ENCODE measurements at regions not wholly inside any gene's neighbourhood (a gene's known extent, or its start where the extent isn't known, plus 50 kb on each side); places are given as distances from the start of the nearest gene placed in this dataset.
A peak's percentile ranks its signal among the peaks of the same experiment; 100 is the strongest.

DNA sequence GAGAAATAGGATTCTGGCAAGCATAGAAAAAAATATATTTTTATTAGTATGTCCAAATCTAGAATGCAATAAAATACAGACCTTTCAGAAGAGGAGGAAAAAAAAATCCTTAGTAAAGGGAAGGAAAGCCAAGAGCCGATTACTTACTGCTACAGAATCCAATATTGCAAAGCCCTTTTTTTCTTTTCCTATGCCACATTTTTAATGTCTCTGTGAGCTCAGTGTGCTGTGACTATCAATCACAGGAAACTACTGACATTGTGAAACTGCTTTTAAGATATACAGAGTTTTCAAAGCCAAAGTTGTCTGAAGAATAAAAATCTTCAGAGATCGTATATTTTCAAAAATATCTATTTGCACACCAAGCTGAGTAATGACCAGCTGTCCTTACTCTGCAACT is 120.4 kb downstream of the CHD9NB start:
- no peaks in the 10 kb centered on the region for H3K36me3 ChIP-seq
- intact Hi-C loops (cut with DNase I): no loop called here
- no peak overlapping the region for H3K27ac ChIP-seq
- H3K4me3 ChIP-seq: no peak overlapping the region
- no peaks in the 10 kb centered on the region for H3K4me1 ChIP-seq (replicated peaks)
- no peaks in the 10 kb centered on the region for H3K9me3 ChIP-seq
- WGBS: 46% methylated on average over 2 of the region's 2 CpGs
- DNase-seq (ENCODE audit: low spot score): no peak
- TF ChIP-seq POLR2AphosphoS5 (IDR thresholded peaks at IDR 0.05) (no peak), POLR2A (IDR thresholded peaks at IDR 0.05) (no peak)
- TF ChIP-seq, protein P1, sequence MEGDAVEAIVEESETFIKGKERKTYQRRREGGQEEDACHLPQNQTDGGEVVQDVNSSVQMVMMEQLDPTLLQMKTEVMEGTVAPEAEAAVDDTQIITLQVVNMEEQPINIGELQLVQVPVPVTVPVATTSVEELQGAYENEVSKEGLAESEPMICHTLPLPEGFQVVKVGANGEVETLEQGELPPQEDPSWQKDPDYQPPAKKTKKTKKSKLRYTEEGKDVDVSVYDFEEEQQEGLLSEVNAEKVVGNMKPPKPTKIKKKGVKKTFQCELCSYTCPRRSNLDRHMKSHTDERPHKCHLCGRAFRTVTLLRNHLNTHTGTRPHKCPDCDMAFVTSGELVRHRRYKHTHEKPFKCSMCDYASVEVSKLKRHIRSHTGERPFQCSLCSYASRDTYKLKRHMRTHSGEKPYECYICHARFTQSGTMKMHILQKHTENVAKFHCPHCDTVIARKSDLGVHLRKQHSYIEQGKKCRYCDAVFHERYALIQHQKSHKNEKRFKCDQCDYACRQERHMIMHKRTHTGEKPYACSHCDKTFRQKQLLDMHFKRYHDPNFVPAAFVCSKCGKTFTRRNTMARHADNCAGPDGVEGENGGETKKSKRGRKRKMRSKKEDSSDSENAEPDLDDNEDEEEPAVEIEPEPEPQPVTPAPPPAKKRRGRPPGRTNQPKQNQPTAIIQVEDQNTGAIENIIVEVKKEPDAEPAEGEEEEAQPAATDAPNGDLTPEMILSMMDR (IDR thresholded peaks at IDR 0.05): no peak
- no peaks in the 10 kb centered on the region for H3K27me3 ChIP-seq (replicated peaks; ENCODE audit: insufficient read depth)

- Histone ChIP-seq H3K9me3 (no peaks in the 10 kb centered on the region), H3K4me3 (no peak overlapping the region), H3K27me3 (replicated peaks; ENCODE audit: insufficient read depth) (no peaks in the 10 kb centered on the region), H3K4me1 (replicated peaks) (no peaks in the 10 kb centered on the region), H3K36me3 (no peaks in the 10 kb centered on the region), H3K27ac (no peak overlapping the region)
- intact Hi-C loops (cut with DNase I): no loop called here
- no peak for DNase-seq (ENCODE audit: low spot score)
- WGBS: 15% methylated on average over 2 of the region's 2 CpGs
- TF ChIP-seq POLR2A (IDR thresholded peaks at IDR 0.05) (no peak), POLR2AphosphoS5 (IDR thresholded peaks at IDR 0.05) (no peak)
- TF ChIP-seq, protein P1 (IDR thresholded peaks at IDR 0.05): no peak
Observed at GRCh38 chr16:52929478-52930400, 123.0 kb downstream of the CHD9NB start.

- H3K36me3 ChIP-seq: no peaks in the 10 kb centered on the region
- no peak overlapping the region for H3K4me3 ChIP-seq
- no peak for DNase-seq (ENCODE audit: low spot score)
- no peak for TF ChIP-seq POLR2A (IDR thresholded peaks at IDR 0.05)
- TF ChIP-seq, protein P1 (IDR thresholded peaks at IDR 0.05): no peak
- no peak for TF ChIP-seq POLR2AphosphoS5 (IDR thresholded peaks at IDR 0.05)
- no peak overlapping the region for H3K27ac ChIP-seq
- H3K4me1 ChIP-seq (replicated peaks): no peaks in the 10 kb centered on the region
- intact Hi-C loops (cut with DNase I): no loop called here
- H3K9me3 ChIP-seq: no peaks in the 10 kb centered on the region
- no peaks in the 10 kb centered on the region for H3K27me3 ChIP-seq (replicated peaks; ENCODE audit: insufficient read depth)
- 45% methylated on average over 3 of the region's 3 CpGs for WGBS
Observed at GRCh38 chr16:52928955-52929354, 123.7 kb downstream of the CHD9NB start.

- Histone ChIP-seq H3K4me3 (no peak overlapping the region), H3K4me1 (replicated peaks) (no peaks in the 10 kb centered on the region), H3K27me3 (replicated peaks; ENCODE audit: insufficient read depth) (no peaks in the 10 kb centered on the region), H3K27ac (no peak overlapping the region), H3K36me3 (no peaks in the 10 kb centered on the region), H3K9me3 (no peaks in the 10 kb centered on the region)
- DNase-seq (ENCODE audit: low spot score): no peak
- TF ChIP-seq, protein P1 (IDR thresholded peaks at IDR 0.05): no peak
- peak; percentile 2 for TF ChIP-seq POLR2AphosphoS5 (IDR thresholded peaks at IDR 0.05)
- intact Hi-C loops (cut with DNase I): no loop called here
- 49% methylated on average over 4 of the region's 4 CpGs for WGBS
Observed at GRCh38 chr16:52925143-52925542, 127.6 kb downstream of the CHD9NB start.

GRCh38 chr16:52924162-52924561 is 128.5 kb downstream of the CHD9NB start:
- WGBS: 87% methylated on average over 4 of the region's 4 CpGs
- Histone ChIP-seq H3K27me3 (replicated peaks; ENCODE audit: insufficient read depth) (no peaks in the 10 kb centered on the region), H3K9me3 (no peaks in the 10 kb centered on the region), H3K4me1 (replicated peaks) (no peaks in the 10 kb centered on the region), H3K36me3 (no peaks in the 10 kb centered on the region), H3K4me3 (no peak overlapping the region), H3K27ac (no peak overlapping the region)
- intact Hi-C loops (cut with DNase I): no loop called here
- no peak for DNase-seq (ENCODE audit: low spot score)
- TF ChIP-seq POLR2AphosphoS5 (IDR thresholded peaks at IDR 0.05) (no peak), POLR2A (IDR thresholded peaks at IDR 0.05) (no peak)
- TF ChIP-seq, protein P1 (IDR thresholded peaks at IDR 0.05): no peak
